HCT116 (cell line): ENCODE measurements at regions not wholly inside any gene's neighbourhood (a gene's known extent, or its start where the extent isn't known, plus 50 kb on each side); places are given as distances from the start of the nearest gene placed in this dataset.

Experiments
- ATAC-seq: fragments of 200-7000 bp; cut with Tn5 transposase; 2 replicates; pipeline ENCODE4 v1.9.1; 2020; ENCODE audit warnings: mild to moderate bottlenecking, moderate library complexity
- BruUV-seq: library from RNA; stranded (reverse); fragments of 400-500 nt; replicated peaks from 2 replicates; lab custom pipeline; 2021; lab: Mats Ljungman, UMichigan
- CTCF ChIA-PET: fragments of 300-600 bp; sonication (Branson Sonifier 250); formaldehyde crosslinking; loops from one replicate; lab custom pipeline; 2021; ENCODE audit warnings: antibody characterized with exemption; lab: Charles Lee
- POLR2A ChIA-PET: fragments of 300-600, 350-600 bp; sonication (Branson Sonifier 250); formaldehyde crosslinking; loops from one replicate; lab custom pipeline; 2021; ENCODE audit warnings: antibody characterized with exemption; lab: Charles Lee
- RAD21 ChIA-PET, 2 experiments: fragments of 300-600 bp; sonication (Branson Sonifier 250); formaldehyde crosslinking; loops; one replicate each; lab custom pipeline; 2023; ENCODE audit warnings: low total read pairs in 2 of 2; ENCODE audit not compliant: uncharacterized antibody in 2 of 2, unreplicated experiment in 2 of 2, low non-redundant PET in 1 of 2; lab: Charles Lee
- DNase-seq: peaks from one replicate; pipeline ENCODE4 v3.0.0-alpha.2; 2010; ENCODE audit warnings: low read depth, low spot score
- H2AFZ ChIP-seq: fragments of 200-600 bp; shearing (Covaris generic), sonication (generic); 2 replicates; pipeline ENCODE4 v1.6.1; 2017; ENCODE audit warnings: low read depth, mixed run types, mixed read lengths, antibody characterized with exemption, low read length; ENCODE audit not compliant: poor library complexity, severe bottlenecking
- H3K27ac ChIP-seq: 2 replicates; pipeline ENCODE4 v1.5.1; 2012; ENCODE audit warnings: low read depth, low read length
- H3K27me3 ChIP-seq: fragments of 200-600 bp; sonication (generic); 2 replicates; pipeline ENCODE4 v1.6.1; 2016; ENCODE audit warnings: mixed run types, low read length, mixed read lengths; ENCODE audit not compliant: insufficient read depth
- H3K36me3 ChIP-seq, 2 experiments: fragments of 200-500 bp in 1 of 2; fragments of 200-600 bp in 1 of 2; sonication (Bioruptor generic) in 1 of 2; sonication (generic) in 1 of 2; 2 replicates each; pipeline versions ENCODE4 v1.5.1 to v1.6.1; 2014 to 2016; ENCODE audit warnings: low read length in 2 of 2, inconsistent platforms in 1 of 2, mixed read lengths in 1 of 2, mixed run types in 1 of 2; ENCODE audit not compliant: insufficient read depth in 2 of 2, control insufficient read depth in 1 of 2
- H3K4me1 ChIP-seq, 2 experiments: fragments of 200-600 bp in 1 of 2; sonication (generic) in 1 of 2; 2 replicates each; pipeline versions ENCODE4 v1.5.1 to v1.6.1; 2012 to 2017; ENCODE audit warnings: low read length in 2 of 2, inconsistent platforms in 1 of 2, mild to moderate bottlenecking in 1 of 2, mixed read lengths in 1 of 2, mixed run types in 1 of 2, moderate library complexity in 1 of 2; ENCODE audit not compliant: insufficient read depth in 2 of 2, control insufficient read depth in 1 of 2
- H3K4me2 ChIP-seq: fragments of 200-600 bp; sonication (generic); 2 replicates; pipeline ENCODE4 v1.6.1; 2017; ENCODE audit warnings: mixed run types, low read length, mixed read lengths
- H3K4me3 ChIP-seq, 2 experiments: fragments of 200-600 bp in 1 of 2; sonication (generic) in 1 of 2; replicated peaks in 1 of 2; 2 replicates each; pipeline ENCODE4 v1.5.1; 2011 to 2016; ENCODE audit warnings: low read length in 2 of 2, control low read depth in 1 of 2, low read depth in 1 of 2, mild to moderate bottlenecking in 1 of 2, mixed read lengths in 1 of 2, mixed run types in 1 of 2
- H3K79me2 ChIP-seq: fragments of 200-600 bp; sonication (generic); 2 replicates; pipeline ENCODE4 v1.6.1; 2017; ENCODE audit warnings: mild to moderate bottlenecking, mixed run types, low read length, moderate library complexity, mixed read lengths; ENCODE audit not compliant: insufficient read depth
- H3K9ac ChIP-seq: fragments of 200-600 bp; sonication (generic); 2 replicates; pipeline ENCODE4 v1.6.1; 2016; ENCODE audit warnings: low read length, mixed read lengths
- H3K9me2 ChIP-seq: fragments of 200-600 bp; sonication (generic), shearing (Covaris generic); 2 replicates; pipeline ENCODE4 v1.6.1; 2017; ENCODE audit warnings: mixed run types, mild to moderate bottlenecking, moderate library complexity; ENCODE audit not compliant: insufficient read depth
- H3K9me3 ChIP-seq, 2 experiments: fragments of 200-500 bp in 1 of 2; fragments of 200-600 bp in 1 of 2; sonication (Bioruptor generic) in 1 of 2; sonication (generic) in 1 of 2; 2 replicates each; pipeline ENCODE4 v1.6.1; 2014 to 2017; ENCODE audit warnings: low read length in 2 of 2, mixed read lengths in 2 of 2, inconsistent platforms in 1 of 2, low read depth in 1 of 2, mild to moderate bottlenecking in 1 of 2, mixed run types in 1 of 2, moderate library complexity in 1 of 2; ENCODE audit not compliant: control insufficient read depth in 1 of 2, insufficient read depth in 1 of 2
- H4K20me1 ChIP-seq: fragments of 200-600 bp; sonication (generic), shearing (Covaris generic); 2 replicates; pipeline ENCODE4 v1.6.1; 2017; ENCODE audit warnings: mixed run types, mild to moderate bottlenecking, moderate library complexity; ENCODE audit not compliant: insufficient read depth
- CBX3 ChIP-seq: IDR thresholded peaks from 2 replicates; pipeline ENCODE4 v1.6.1; 2012; ENCODE audit warnings: low read depth
- POLR2AphosphoS5 ChIP-seq: IDR thresholded peaks from 2 replicates; pipeline ENCODE4 v1.6.1; 2011; ENCODE audit warnings: mild to moderate bottlenecking, low read depth, low read length, moderate library complexity
- RAD21 ChIP-seq: IDR thresholded peaks from 2 replicates; pipeline ENCODE4 v1.6.1; 2012; ENCODE audit warnings: low read depth, mild to moderate bottlenecking
- SP1 ChIP-seq: IDR thresholded peaks from 2 replicates; pipeline ENCODE4 v1.6.1; 2012; ENCODE audit warnings: low read depth
- SRF ChIP-seq: IDR thresholded peaks from 2 replicates; pipeline ENCODE4 v1.6.1; 2012; ENCODE audit warnings: low read depth
- TCF7L2 ChIP-seq: IDR thresholded peaks from 2 replicates; pipeline ENCODE4 v1.7.0; 2011; ENCODE audit warnings: borderline replicate concordance, inconsistent platforms; ENCODE audit not compliant: insufficient read depth, insufficient read length; ENCODE audit errors: extremely low read depth
- YY1 ChIP-seq: IDR thresholded peaks from 2 replicates; pipeline ENCODE4 v1.6.1; 2011; ENCODE audit warnings: low read length, low read depth, moderate library complexity, mild to moderate bottlenecking; ENCODE audit not compliant: insufficient replicate concordance; ENCODE audit errors: extremely low read depth
- ZNF274 ChIP-seq: fragments of 200-500 bp; sonication (Bioruptor generic); IDR thresholded peaks from 2 replicates; pipeline ENCODE4 v1.6.1; 2014; ENCODE audit warnings: mild to moderate bottlenecking, low read depth, low read length, inconsistent platforms
- intact Hi-C: fragments of 100-400 bp; cut with micrococcal nuclease; formaldehyde crosslinking; loops from 2 replicates; pipeline ENCODE4 v1.10.0; 2022
- TF ChIP-seq, protein P1 (sequence below): IDR thresholded peaks from 2 replicates; pipeline ENCODE4 v1.6.1; 2012; ENCODE audit warnings: low read depth
- TF ChIP-seq, protein P2 (sequence below): IDR thresholded peaks from 2 replicates; pipeline ENCODE4 v1.6.1; 2012
- TF ChIP-seq, protein P3 (sequence below): IDR thresholded peaks from 2 replicates; pipeline ENCODE4 v1.6.1; 2011; ENCODE audit warnings: mild to moderate bottlenecking, low read length, moderate library complexity; ENCODE audit not compliant: insufficient replicate concordance; ENCODE audit errors: extremely low read depth
- TF ChIP-seq, protein P4 (sequence below): IDR thresholded peaks from 2 replicates; pipeline ENCODE4 v1.6.1; 2012

DNA sequence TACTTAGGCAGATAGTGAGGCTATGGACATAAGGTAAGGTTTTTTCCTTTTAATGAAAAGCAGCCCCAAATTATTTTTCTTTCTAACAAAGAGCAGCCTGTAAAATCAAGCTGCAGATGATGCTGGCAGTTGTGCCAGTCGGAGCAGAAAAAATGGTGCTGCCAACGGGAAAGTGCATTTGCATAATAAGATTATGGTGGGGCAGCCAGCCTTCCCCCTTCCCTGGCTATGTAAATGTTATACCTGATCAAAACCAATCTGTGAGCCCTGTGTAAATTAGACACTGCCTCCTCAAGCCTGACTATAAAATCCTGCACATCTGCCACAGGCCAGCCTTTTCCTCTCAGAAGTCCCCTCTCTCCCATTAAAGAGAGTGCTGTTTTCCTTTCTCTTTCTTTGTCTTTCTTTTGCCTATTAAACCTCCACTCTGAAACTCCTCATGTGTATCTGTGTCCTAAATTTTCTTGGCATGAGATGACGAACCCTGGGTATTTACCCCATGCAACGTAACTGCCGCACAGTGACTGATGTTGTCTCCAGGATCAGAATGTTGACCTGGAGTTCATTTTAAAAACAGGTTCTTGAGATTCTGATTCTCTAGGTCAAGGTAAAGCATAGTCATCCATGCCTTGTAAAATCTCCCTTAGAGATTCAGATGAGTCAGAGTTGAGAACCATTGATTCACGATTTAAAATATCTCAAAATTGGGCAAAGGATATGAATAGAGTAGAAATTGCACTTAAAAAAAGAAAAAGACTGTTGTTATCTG is 167.3 kb upstream of the C1GALT1 start:
- Histone ChIP-seq H3K9me3 (no peaks in the 10 kb centered on the region), H2AFZ (no peak overlapping the region), H3K79me2 (no peaks in the 10 kb centered on the region), H3K9ac (no peak overlapping the region), H3K36me3 (no peaks in the 10 kb centered on the region), H4K20me1 (no peaks in the 10 kb centered on the region), H3K4me2 (no peak overlapping the region), H3K27me3 (no peaks in the 10 kb centered on the region; the same call in 1 of the 2 replicates)
- no TSS peak for BruUV-seq
- DNase-seq (no peak), ATAC-seq (no peak)
- ChIA-PET POLR2A (no interaction called here), CTCF (no interaction called here)
- TF ChIP-seq TCF7L2 = no peak
- TF ChIP-seq, protein P1, sequence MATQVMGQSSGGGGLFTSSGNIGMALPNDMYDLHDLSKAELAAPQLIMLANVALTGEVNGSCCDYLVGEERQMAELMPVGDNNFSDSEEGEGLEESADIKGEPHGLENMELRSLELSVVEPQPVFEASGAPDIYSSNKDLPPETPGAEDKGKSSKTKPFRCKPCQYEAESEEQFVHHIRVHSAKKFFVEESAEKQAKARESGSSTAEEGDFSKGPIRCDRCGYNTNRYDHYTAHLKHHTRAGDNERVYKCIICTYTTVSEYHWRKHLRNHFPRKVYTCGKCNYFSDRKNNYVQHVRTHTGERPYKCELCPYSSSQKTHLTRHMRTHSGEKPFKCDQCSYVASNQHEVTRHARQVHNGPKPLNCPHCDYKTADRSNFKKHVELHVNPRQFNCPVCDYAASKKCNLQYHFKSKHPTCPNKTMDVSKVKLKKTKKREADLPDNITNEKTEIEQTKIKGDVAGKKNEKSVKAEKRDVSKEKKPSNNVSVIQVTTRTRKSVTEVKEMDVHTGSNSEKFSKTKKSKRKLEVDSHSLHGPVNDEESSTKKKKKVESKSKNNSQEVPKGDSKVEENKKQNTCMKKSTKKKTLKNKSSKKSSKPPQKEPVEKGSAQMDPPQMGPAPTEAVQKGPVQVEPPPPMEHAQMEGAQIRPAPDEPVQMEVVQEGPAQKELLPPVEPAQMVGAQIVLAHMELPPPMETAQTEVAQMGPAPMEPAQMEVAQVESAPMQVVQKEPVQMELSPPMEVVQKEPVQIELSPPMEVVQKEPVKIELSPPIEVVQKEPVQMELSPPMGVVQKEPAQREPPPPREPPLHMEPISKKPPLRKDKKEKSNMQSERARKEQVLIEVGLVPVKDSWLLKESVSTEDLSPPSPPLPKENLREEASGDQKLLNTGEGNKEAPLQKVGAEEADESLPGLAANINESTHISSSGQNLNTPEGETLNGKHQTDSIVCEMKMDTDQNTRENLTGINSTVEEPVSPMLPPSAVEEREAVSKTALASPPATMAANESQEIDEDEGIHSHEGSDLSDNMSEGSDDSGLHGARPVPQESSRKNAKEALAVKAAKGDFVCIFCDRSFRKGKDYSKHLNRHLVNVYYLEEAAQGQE = no peak
- TF ChIP-seq, all 23 proteins: peak for 0
- Histone ChIP-seq H3K4me3 (no peak overlapping the region), H3K4me1 (no peaks in the 10 kb centered on the region), H3K27ac (no peak overlapping the region), H3K9me2 (no peaks in the 10 kb centered on the region)
- RAD21 ChIA-PET = no interaction called here
- intact Hi-C loops = no loop called here

DNA sequence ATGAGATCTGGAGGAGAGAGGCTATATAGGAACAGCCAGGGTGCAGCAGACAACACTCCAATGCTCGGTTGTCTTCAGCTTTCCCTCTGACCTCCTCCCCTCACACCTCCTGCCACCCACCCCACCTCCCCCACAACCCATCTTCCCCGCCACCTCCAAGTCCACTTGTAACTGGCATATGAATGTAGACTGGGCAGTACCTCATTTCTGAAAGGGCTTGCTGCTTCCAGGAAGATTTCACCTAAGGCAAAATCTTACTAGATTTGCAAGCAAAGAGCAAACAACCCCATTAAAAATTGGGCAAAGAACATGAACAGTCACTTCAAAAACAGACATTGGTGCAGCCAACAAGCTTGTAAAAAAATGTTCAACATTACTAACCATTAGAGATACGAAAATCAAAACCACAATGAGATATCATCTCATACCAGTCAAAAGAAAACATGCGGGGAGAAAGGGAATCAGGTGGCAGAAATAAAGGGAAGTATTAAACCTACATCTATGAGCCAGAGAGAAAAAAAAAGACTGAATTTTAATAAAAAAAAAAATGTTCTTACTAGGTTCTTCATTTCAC is 164.6 kb upstream of the C1GALT1 start:
- ChIA-PET CTCF (no interaction called here), RAD21 (no interaction called here), POLR2A (no interaction called here)
- no TSS peak for BruUV-seq
- intact Hi-C loops = no loop called here
- Histone ChIP-seq H2AFZ (no peak overlapping the region), H3K4me3 (no peak overlapping the region), H3K9me3 (no peaks in the 10 kb centered on the region), H3K27ac (no peak overlapping the region), H3K36me3 (no peaks in the 10 kb centered on the region), H3K27me3 (no peaks in the 10 kb centered on the region; the same call in 1 of the 2 replicates), H3K4me2 (no peak overlapping the region), H3K4me1 (no peaks in the 10 kb centered on the region), H3K79me2 (no peaks in the 10 kb centered on the region), H3K9me2 (no peaks in the 10 kb centered on the region), H4K20me1 (no peaks in the 10 kb centered on the region), H3K9ac (no peak overlapping the region)
- ATAC-seq (no peak), DNase-seq (no peak)
- no peak for TF ChIP-seq YY1
- no peak for TF ChIP-seq TCF7L2
- no peak for TF ChIP-seq CBX3
- TF ChIP-seq ZNF274 = no peak
- no peak for TF ChIP-seq RAD21
- TF ChIP-seq SP1 = no peak
- TF ChIP-seq, protein P2, sequence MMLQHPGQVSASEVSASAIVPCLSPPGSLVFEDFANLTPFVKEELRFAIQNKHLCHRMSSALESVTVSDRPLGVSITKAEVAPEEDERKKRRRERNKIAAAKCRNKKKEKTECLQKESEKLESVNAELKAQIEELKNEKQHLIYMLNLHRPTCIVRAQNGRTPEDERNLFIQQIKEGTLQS = no peak
- TF ChIP-seq, protein P3, sequence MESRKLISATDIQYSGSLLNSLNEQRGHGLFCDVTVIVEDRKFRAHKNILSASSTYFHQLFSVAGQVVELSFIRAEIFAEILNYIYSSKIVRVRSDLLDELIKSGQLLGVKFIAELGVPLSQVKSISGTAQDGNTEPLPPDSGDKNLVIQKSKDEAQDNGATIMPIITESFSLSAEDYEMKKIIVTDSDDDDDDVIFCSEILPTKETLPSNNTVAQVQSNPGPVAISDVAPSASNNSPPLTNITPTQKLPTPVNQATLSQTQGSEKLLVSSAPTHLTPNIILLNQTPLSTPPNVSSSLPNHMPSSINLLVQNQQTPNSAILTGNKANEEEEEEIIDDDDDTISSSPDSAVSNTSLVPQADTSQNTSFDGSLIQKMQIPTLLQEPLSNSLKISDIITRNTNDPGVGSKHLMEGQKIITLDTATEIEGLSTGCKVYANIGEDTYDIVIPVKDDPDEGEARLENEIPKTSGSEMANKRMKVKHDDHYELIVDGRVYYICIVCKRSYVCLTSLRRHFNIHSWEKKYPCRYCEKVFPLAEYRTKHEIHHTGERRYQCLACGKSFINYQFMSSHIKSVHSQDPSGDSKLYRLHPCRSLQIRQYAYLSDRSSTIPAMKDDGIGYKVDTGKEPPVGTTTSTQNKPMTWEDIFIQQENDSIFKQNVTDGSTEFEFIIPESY = no peak
- TF ChIP-seq, protein P4, sequence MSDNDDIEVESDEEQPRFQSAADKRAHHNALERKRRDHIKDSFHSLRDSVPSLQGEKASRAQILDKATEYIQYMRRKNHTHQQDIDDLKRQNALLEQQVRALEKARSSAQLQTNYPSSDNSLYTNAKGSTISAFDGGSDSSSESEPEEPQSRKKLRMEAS = no peak
- TF ChIP-seq SRF = no peak
- no peak for TF ChIP-seq POLR2AphosphoS5
